Heart left ventricle (tissue), 13 donors: ENCODE measurements at regions not wholly inside any gene's neighbourhood (a gene's known extent, or its start where the extent isn't known, plus 50 kb on each side); places are given as distances from the start of the nearest gene placed in this dataset.

ENCODE experiments used
- POLR2A ChIP-seq, 2 donors: fragments of 450-650 bp; IDR thresholded peaks; one replicate each; pipeline ENCODE4 v1.6.1; 2017; ENCODE audit warnings: antibody characterized with exemption in 2 of 2, mild to moderate bottlenecking in 2 of 2, moderate library complexity in 2 of 2
- TF ChIP-seq, protein P1 (sequence below), 12 donors: fragments of 200-600 bp; sonication (generic) in 4 of 12; IDR thresholded peaks; one replicate each; pipeline versions ENCODE4 v1.5.0 to v1.8.0; 2018 to 2022; ENCODE audit warnings: antibody characterized with exemption in 12 of 12, mild to moderate bottlenecking in 5 of 12
- donor health status: ischemic (EF 13 %, LVEDD 7.1; RV severe dilation, severe dysfunction).
- donor health status: DM: no; HTN: yes; CAD: no.
- donor health status: DM: no; HTN: no; CAD: no.
- donor health status: ischemic (EF 25% LVEDD 6.9; RV normal size, moderate dysfunction).
- donor health status: ischemic (EF 25% LVEDD 5.7; RV mildly dilated, moderate dysfunction).
- donor health status: ischemic (EF 35%, LVEDD 5.7; RV mildly dilated, moderate dysfunction).
- donor health status: nonischemic (EF 11% LVEDD 7.7; RV severe dilation, severe dysfunction).
- donor health status: DM: yes; HTN: yes; CAD: no.
- donor health status: PGD.
- donor health status: ischemic (EF 29% LVEDD 5.4; RV normal size, mild dysfunction).
- donor health status: nonischemic (EF 23%, LVEDD 6.1; RV moderate dilation, normal function).

DNA sequence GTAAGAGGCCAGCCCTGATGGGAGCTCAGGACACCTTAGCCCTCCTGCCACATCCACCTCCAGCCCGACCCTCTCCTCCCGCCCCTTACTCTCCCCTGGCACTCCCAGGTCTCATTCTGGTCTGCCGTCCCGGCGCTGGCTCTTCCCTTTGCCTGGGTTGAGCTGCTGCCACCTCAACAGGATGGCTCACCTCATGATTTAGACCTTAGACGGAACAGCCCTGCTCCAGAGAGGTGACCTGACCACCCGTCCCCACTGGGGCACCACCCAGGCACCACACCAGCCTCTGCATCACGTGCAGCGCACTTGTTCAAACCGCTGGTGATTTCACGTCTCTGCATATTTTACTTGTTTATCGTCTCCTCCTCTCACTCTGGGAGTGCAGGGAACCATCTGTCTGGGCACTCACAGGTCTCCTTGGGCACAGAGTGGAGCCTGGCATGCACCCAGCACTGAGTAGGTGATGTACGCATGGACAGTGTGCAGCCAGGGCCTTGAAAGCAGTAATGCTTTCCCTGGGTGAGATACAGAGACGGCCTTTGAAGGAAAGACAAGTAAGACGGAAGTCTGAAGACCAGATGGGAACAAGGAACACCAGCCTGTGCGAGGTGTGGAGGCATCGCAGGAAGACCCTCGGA is 183.1 kb downstream of the KATNAL1 start:
- TF ChIP-seq, protein P1, sequence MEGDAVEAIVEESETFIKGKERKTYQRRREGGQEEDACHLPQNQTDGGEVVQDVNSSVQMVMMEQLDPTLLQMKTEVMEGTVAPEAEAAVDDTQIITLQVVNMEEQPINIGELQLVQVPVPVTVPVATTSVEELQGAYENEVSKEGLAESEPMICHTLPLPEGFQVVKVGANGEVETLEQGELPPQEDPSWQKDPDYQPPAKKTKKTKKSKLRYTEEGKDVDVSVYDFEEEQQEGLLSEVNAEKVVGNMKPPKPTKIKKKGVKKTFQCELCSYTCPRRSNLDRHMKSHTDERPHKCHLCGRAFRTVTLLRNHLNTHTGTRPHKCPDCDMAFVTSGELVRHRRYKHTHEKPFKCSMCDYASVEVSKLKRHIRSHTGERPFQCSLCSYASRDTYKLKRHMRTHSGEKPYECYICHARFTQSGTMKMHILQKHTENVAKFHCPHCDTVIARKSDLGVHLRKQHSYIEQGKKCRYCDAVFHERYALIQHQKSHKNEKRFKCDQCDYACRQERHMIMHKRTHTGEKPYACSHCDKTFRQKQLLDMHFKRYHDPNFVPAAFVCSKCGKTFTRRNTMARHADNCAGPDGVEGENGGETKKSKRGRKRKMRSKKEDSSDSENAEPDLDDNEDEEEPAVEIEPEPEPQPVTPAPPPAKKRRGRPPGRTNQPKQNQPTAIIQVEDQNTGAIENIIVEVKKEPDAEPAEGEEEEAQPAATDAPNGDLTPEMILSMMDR (IDR thresholded peaks at IDR 0.05), result no peak
- no peak for TF ChIP-seq POLR2A (IDR thresholded peaks at IDR 0.05)
